ENCODE measurements at regions not wholly inside any gene's neighbourhood (a gene's known extent, or its start where the extent isn't known, plus 50 kb on each side); places are given as distances from the start of the nearest gene placed in this dataset.

DNA sequence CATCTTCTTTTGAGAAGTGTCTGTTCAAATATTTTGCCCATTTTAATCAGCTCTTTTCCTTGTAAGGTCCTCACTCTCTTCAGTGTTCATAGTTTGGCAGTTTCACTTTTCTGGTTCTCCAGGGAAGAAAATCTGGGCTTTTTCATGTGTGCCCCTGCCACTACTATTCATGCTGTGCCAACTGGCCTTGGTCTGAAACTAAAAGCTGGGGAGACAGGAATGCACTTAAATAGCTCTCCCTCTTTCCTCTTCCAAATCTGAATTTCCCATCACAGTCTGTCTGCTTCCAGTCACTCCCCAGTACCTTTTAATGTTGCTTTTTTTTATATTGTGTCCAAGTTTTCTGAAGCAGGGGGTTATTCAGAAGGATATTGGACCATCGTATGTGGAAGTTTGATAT lies 574.3 kb upstream of the POU3F3 start:
- DNase-seq (ENCODE audit: extremely low spot score) = no peak
- ChIA-PET POLR2A (no interaction called here), CTCF (no interaction called here)
- TF ChIP-seq CTCF (IDR thresholded peaks at IDR 0.05; ENCODE audit: control extremely low read depth, extremely low read depth, low read depth, missing control alignments) = no peak

DNA sequence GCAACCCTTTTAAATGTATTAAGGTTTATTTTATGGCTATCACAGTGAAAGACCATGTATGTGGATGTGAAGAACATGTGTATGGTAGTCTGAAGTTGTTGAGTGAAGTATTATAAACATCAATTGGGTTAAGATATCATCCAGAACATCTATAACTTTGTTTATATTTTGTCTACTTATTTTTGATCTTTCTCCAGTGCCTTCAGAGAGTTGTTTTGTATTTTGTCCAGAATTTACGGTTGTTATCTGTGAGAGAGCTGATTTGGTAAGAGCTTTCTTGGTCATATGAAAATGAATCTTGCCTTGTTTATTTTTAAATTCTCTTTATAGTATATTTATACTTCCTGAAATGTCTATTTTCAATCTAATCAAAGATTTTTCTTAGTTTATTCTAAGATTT lies 573.7 kb upstream of the POU3F3 start:
- POLR2A ChIA-PET = no interaction called here
- no peak for TF ChIP-seq CTCF (IDR thresholded peaks at IDR 0.05; ENCODE audit: control extremely low read depth, extremely low read depth, low read depth, missing control alignments)
- no peak for DNase-seq (ENCODE audit: extremely low spot score)
- CTCF ChIA-PET = no interaction called here

DNA sequence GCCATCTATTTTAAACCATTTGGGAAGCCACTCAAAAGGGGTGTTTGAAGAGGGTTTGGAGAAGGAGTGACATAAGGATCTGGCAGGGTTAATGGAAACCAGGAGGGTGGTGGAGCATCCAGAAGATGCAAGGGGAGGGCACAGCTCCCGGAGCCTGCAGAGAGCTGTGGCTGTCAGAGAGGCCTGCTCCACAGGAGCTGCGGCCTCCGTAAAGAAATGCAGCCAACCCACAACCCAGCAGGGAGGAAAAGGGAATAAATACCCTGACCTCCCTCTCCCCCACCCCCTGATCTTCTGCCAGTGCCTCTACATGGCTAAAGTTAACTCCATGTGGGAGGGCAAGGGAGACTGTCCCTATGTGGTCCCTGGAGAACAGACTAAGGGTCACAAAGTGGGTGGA lies 567.1 kb upstream of the POU3F3 start:
- DNase-seq (ENCODE audit: extremely low spot score) = no peak
- CTCF ChIA-PET = no interaction called here
- POLR2A ChIA-PET = no interaction called here

DNA sequence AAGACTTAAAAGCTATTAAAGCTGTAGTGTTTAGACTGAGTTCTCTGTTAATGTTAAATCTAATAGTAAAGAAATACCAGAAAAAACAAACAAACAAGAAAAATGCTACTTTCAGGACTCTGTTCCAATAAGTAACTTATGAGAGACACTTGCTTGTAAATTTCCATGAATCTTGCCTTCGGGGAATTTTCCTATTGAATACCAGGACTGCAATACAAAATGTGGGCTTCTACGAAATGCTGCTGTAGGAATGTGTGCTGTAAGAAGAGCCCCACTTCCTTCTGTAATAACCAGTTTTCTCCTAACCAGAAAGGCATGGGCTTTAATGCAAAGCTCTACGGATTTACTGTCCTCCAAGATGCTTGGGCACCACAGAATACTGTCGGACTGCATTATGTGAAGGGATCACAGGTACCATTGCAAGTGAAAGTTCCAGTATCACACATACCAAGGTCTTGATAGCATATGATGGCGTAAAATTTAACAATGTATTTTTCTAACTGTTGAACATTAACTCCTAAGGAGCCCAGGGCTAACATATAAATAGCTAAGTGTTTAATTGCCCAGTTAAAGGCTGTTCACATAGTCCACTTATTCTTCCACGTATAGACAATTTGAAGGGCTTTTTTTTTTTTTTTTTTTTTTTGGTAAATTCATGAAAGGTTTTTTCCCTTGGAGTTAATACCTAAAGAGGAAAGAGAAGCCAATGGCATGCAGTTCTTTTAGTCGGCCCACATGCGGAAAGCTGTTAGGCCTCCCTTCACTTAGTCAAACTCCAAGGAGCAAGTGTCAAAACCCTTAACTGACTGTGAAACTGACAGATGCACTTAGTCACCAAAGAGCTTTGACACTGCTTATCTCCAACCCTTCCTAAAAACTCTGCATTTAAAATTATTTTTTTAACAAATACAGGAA lies 564.0 kb upstream of the POU3F3 start:
- no peak for TF ChIP-seq CTCF (IDR thresholded peaks at IDR 0.05; ENCODE audit: control extremely low read depth, extremely low read depth, low read depth, missing control alignments)
- POLR2A ChIA-PET = no interaction called here
- CTCF ChIA-PET = no interaction called here
- no peak for DNase-seq (ENCODE audit: extremely low spot score)

More for the DNA sequence above, 567.1 kb upstream of the POU3F3 start:
- no peak for TF ChIP-seq CTCF (IDR thresholded peaks at IDR 0.05; ENCODE audit: control extremely low read depth, extremely low read depth, low read depth, missing control alignments)

- ChIA-PET CTCF (no interaction called here), POLR2A (no interaction called here)
- TF ChIP-seq CTCF (IDR thresholded peaks at IDR 0.05; ENCODE audit: control extremely low read depth, extremely low read depth, low read depth, missing control alignments) = no peak
- DNase-seq (ENCODE audit: extremely low spot score) = no peak
These were observed 563.4 kb upstream of the POU3F3 start for GRCh38 chr2:104290566-104290891.

DNA sequence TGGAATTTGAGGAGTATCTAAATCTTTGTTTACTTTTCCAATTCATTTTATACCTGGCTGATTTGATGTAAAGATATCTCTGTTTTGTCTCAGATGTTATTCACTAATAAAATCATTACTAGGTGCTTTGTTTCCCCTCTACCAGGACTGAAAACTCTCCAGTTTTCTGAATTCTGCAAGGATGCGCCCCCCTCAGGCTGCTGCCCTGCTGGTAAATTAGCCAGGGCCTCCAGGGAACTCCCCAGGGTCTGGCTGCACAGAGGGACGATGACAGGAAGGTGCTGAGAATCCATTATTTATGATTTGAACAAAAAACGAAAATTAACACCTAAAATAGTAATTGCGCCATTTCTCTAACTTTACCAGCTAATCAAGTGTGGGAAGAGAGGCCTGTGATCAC lies 541.2 kb upstream of the POU3F3 start:
- POLR2A ChIA-PET = no interaction called here
- no peak for DNase-seq (ENCODE audit: extremely low spot score)
- CTCF ChIA-PET = interaction anchor here (1.0 kb wide), 1 partner anchor 263 kb away, joined by 4 read pairs; no protein-coding TSS in a partner anchor
- TF ChIP-seq CTCF (IDR thresholded peaks at IDR 0.05; ENCODE audit: control extremely low read depth, extremely low read depth, low read depth, missing control alignments) = no peak
